NCI-H1930 (cell line): ENCODE measurements at regions not wholly inside any gene's neighbourhood (a gene's known extent, or its start where the extent isn't known, plus 50 kb on each side); places are given as distances from the start of the nearest gene placed in this dataset.

Experiments
- DNase-seq, 2 experiments: peaks; one replicate each; lab custom pipeline; 2025; lab: John Stamatoyannopoulos, UW

- DNase-seq: no peak
These were observed 236.6 kb upstream of the ANO3 start for GRCh38 chr11:26095340-26095739.

DNA sequence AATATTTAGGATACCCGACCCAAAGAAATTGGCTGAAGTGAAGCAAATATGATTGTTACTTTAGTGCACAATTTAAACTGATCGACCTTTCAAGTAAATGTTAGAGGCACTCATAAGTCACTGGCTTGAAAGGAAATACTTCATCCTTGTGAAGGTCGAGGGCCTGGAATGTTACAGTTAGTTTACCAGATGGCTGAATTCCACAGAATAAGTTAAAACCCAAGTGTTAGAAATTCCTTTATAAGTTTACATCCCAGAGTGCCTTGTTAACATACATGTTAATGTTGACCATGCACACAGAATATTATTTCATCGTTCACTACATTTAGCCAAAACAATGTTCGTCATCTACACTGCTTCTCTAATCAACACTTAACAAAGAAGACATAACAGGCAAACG is 235.5 kb upstream of the ANO3 start:
- no peak for DNase-seq

DNA sequence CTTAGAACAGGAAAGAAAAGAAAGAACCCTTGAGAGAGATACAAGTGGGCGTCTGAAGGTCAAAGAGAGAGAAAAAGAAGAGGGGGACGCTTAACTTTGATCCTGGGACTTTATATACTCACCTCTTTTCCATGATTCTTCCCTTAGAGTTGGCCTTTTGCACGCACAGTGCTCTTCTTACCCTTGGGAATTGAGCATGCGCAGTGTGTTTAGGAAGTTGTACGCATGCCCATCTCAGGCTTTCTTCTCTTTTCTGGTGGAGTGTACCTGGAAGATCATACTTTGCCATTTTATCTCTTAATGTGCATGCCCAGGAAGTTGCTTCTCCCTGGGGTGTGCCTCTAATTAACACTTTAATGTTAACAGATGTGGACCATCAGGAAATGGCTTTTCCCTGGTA is 229.6 kb upstream of the ANO3 start:
- no peak for DNase-seq

DNA sequence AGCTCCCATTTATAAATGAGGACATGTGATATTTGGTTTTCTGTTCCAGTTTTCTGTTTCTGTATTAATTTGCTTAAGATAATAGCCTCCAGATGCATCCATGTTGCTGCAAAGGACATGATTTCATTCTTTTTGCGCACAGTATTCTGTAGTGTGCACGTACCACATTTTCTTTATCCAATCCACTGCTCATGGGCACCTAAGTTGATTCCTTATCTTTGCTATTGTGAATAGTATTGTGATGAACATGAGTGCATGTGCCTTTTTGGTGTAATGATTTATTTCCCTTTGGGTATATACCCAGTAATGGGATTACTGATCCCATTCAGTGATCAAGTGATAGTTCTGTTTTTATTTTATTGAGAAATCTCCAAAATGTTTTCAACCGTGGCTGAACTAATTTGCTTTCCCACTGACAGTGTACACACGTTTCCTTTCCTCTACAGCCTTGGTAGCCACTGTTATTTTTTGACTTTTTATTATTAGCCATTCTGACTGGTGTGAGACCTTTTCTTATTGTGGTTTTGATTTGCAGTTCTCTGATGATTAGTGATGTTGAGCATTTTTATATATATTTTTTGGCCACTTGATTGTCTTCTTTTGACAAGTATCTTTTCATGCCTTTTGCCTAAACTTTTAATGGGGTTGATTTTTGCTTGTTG is 226.0 kb upstream of the ANO3 start:
- DNase-seq: no peak

- DNase-seq: no peak
These were observed 225.2 kb upstream of the ANO3 start for GRCh38 chr11:26106726-26107125.

GRCh38 chr11:26109658-26110368 is 222.1 kb upstream of the ANO3 start:
- DNase-seq: no peak

DNA sequence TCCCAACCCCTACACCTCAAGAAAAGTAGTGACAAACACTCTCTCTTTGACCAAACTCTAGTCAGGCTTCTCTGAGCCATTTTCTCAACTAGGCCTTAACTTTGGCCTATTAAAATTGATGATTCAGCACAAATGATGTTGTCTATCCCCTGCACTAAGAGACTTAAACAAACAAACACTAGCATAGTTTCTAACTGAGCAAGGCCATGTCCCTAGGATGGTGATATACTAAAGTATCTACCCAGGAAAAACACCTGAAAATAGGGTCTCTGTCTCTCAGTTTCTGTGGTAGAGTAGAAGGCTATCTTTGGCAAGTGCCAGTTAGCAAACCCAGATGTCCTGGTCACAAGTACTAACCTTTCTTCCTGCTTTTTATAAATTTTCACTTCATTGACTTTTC is 219.7 kb upstream of the ANO3 start:
- no peak for DNase-seq

GRCh38 chr11:26121466-26121865 is 210.5 kb upstream of the ANO3 start:
- DNase-seq: no peak

GRCh38 chr11:26126741-26127140 is 205.2 kb upstream of the ANO3 start:
- no peak for DNase-seq

GRCh38 chr11:26127336-26127735 is 204.6 kb upstream of the ANO3 start:
- no peak for DNase-seq

DNA sequence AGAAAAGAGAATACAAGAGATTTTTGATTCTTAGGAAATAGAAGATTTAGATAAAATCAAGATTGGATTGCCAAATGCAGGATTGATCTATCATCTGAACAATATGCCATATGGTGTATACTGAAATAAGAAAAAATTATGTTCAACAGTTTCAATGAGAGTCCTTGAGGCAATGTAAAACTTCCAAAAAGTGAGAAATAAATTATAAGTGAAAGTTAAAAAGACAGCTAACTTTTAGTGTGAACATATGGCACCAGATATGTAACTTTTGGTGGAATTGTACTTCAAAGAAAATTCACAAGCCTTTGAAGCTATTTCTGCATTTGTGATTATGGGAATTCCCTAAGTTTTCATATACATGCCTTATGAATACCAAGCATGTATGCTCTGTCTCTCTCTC is 200.5 kb upstream of the ANO3 start:
- no peak for DNase-seq

GRCh38 chr11:26134053-26134452 is 197.9 kb upstream of the ANO3 start:
- DNase-seq: no peak

DNA sequence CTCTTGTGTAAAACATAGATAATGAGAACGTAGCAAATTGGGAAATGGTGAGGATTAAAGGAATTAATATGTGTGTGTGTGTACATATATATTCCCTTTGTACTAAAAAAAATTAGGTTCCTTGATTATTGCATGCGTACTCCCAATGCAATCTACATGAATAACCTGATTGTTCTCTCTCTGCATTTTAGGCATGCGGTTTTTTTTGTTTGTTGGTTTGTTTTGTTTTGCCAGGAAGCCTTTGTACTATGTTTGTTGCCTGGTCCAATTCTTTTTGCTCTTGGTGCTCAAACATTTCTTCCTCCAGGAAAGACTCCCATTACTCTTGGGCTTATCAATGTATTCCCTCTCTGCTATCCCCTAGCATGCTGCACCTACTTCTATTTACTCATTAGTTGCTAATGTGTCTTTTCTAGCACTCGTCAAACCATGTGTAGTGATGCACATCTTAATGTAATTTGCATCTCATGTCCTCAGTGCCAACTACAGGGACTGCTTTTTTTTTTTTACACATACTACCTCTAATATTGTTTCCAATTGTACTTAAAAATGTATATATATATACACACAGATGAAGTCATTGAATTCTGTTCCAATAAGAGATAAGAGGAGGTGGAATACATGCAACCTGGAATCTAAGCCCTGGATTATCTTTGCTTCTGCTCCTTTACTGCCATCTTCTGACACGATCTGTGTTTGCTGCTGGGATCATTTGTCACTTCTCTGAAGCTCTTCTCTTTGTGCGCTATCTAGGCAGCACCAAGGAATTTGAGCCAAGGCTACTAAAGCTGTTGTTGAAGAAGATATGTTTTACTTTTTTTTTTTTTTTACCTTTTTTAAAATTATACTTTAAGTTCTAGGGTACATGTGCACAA is 197.2 kb upstream of the ANO3 start:
- no peak for DNase-seq

GRCh38 chr11:26137651-26138050 is 194.3 kb upstream of the ANO3 start:
- DNase-seq: no peak

GRCh38 chr11:26142891-26143290 is 189.0 kb upstream of the ANO3 start:
- DNase-seq: no peak

GRCh38 chr11:26143566-26144290 is 188.2 kb upstream of the ANO3 start:
- no peak for DNase-seq

- DNase-seq: peak; percentile 55 to 72
These were observed 187.6 kb upstream of the ANO3 start for GRCh38 chr11:26144291-26144690.

GRCh38 chr11:26144911-26145310 is 187.0 kb upstream of the ANO3 start:
- DNase-seq: peak; percentile 57 to 72

DNA sequence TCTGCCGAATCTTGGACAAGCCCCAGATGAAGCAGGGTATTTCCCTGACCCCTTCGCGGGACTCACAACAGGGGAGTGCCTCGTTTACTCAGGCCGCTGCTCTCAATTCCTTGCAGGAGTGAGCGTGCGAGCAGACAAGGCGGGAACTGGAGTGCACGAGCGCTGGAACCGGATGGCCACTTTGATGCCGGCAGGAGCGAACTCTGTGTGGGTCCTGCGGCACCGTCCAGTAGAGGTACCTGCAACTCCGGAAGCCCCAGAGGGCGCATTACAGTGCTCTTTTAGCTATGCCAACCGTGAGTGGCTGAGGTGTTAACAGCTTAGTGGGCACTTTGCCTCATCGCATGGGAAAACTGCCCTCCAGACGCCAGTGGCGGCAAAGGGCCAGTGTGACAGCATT is 182.3 kb upstream of the ANO3 start:
- DNase-seq: no peak

DNA sequence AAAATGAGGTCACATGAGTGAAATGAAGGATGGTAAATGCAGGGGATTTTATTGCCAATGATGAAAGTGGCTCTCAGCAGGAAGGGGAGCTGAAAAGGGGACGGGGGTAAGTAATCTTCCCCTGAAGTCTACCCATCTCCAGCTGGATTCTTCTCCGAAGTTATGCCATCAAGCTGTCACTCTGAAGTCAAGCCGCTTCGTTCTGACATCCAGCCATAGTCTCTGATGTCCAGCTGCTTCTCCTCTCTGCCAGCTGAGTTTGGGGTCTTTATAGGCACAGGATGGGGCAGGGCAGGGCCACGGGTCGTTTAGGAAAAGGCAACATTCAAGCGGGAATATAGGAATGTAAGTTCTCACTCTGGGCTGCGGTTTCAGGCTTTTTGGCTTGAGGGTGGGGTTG is 181.9 kb upstream of the ANO3 start:
- no peak for DNase-seq

DNA sequence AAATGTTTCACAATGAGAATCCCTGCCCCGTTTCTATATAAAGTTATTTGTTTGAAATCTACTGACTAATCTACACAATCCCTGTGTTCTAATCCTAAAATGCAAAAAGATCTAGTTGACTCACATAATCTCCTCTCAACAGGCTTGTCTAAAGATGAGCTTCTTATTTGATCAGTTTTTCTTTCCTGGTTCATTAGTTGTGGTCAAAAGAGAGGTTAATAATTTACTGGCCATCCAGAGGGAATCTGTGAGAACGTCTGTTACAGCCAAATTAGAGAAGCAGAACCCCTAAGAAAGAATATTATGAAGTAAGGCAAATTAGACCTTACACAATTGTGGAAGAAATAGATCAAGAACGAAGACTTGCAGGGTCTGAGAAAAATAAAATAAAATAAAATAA is 173.7 kb upstream of the ANO3 start:
- no peak for DNase-seq

DNA sequence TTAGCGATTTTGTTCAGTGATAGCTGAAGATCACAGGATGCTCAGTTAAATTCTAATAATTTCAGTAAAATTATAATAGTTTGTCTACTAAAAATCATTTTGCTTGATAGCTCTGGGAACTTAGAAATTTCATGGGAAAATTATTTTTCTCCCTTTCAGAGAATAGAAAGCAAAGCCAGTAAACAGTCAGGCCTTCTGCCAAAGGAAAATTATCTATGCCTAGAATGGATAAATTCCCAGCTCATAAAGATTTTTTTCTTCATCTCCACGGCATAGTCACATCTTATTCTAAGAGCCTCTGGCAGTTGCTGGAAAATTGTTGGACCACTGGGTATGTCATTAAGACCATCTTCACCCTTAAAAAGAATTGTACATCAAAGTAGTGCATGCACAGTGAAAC is 169.6 kb upstream of the ANO3 start:
- DNase-seq: no peak
